HCT116 (cell line): ENCODE measurements at regions not wholly inside any gene's neighbourhood (a gene's known extent, or its start where the extent isn't known, plus 50 kb on each side); places are given as distances from the start of the nearest gene placed in this dataset.
"Not testable (repeated sequence)": the region's sequence is repeated elsewhere in the genome, so short reads cannot be mapped to it uniquely, and the experiment has no call there.

ENCODE experiments used
- ATAC-seq: fragments of 200-7000 bp; cut with Tn5 transposase; 2 replicates; pipeline ENCODE4 v1.9.1; 2020; ENCODE audit warnings: mild to moderate bottlenecking, moderate library complexity
- BruUV-seq: library from RNA; stranded (reverse); fragments of 400-500 nt; replicated peaks from 2 replicates; lab custom pipeline; 2021; lab: Mats Ljungman, UMichigan
- CTCF ChIA-PET: fragments of 300-600 bp; sonication (Branson Sonifier 250); formaldehyde crosslinking; loops from one replicate; lab custom pipeline; 2021; ENCODE audit warnings: antibody characterized with exemption; lab: Charles Lee
- POLR2A ChIA-PET: fragments of 300-600, 350-600 bp; sonication (Branson Sonifier 250); formaldehyde crosslinking; loops from one replicate; lab custom pipeline; 2021; ENCODE audit warnings: antibody characterized with exemption; lab: Charles Lee
- RAD21 ChIA-PET, 2 experiments: fragments of 300-600 bp; sonication (Branson Sonifier 250); formaldehyde crosslinking; loops; one replicate each; lab custom pipeline; 2023; ENCODE audit warnings: low total read pairs in 2 of 2; ENCODE audit not compliant: uncharacterized antibody in 2 of 2, unreplicated experiment in 2 of 2, low non-redundant PET in 1 of 2; lab: Charles Lee
- DNase-seq: peaks from one replicate; pipeline ENCODE4 v3.0.0-alpha.2; 2010; ENCODE audit warnings: low read depth, low spot score
- H2AFZ ChIP-seq: fragments of 200-600 bp; shearing (Covaris generic), sonication (generic); 2 replicates; pipeline ENCODE4 v1.6.1; 2017; ENCODE audit warnings: low read depth, mixed run types, mixed read lengths, antibody characterized with exemption, low read length; ENCODE audit not compliant: poor library complexity, severe bottlenecking
- H3K27ac ChIP-seq: 2 replicates; pipeline ENCODE4 v1.5.1; 2012; ENCODE audit warnings: low read depth, low read length
- H3K27me3 ChIP-seq: fragments of 200-600 bp; sonication (generic); 2 replicates; pipeline ENCODE4 v1.6.1; 2016; ENCODE audit warnings: mixed run types, low read length, mixed read lengths; ENCODE audit not compliant: insufficient read depth
- H3K36me3 ChIP-seq, 2 experiments: fragments of 200-500 bp in 1 of 2; fragments of 200-600 bp in 1 of 2; sonication (Bioruptor generic) in 1 of 2; sonication (generic) in 1 of 2; 2 replicates each; pipeline versions ENCODE4 v1.5.1 to v1.6.1; 2014 to 2016; ENCODE audit warnings: low read length in 2 of 2, inconsistent platforms in 1 of 2, mixed read lengths in 1 of 2, mixed run types in 1 of 2; ENCODE audit not compliant: insufficient read depth in 2 of 2, control insufficient read depth in 1 of 2
- H3K4me1 ChIP-seq, 2 experiments: fragments of 200-600 bp in 1 of 2; sonication (generic) in 1 of 2; 2 replicates each; pipeline versions ENCODE4 v1.5.1 to v1.6.1; 2012 to 2017; ENCODE audit warnings: low read length in 2 of 2, inconsistent platforms in 1 of 2, mild to moderate bottlenecking in 1 of 2, mixed read lengths in 1 of 2, mixed run types in 1 of 2, moderate library complexity in 1 of 2; ENCODE audit not compliant: insufficient read depth in 2 of 2, control insufficient read depth in 1 of 2
- H3K4me2 ChIP-seq: fragments of 200-600 bp; sonication (generic); 2 replicates; pipeline ENCODE4 v1.6.1; 2017; ENCODE audit warnings: mixed run types, low read length, mixed read lengths
- H3K4me3 ChIP-seq, 2 experiments: fragments of 200-600 bp in 1 of 2; sonication (generic) in 1 of 2; replicated peaks in 1 of 2; 2 replicates each; pipeline ENCODE4 v1.5.1; 2011 to 2016; ENCODE audit warnings: low read length in 2 of 2, control low read depth in 1 of 2, low read depth in 1 of 2, mild to moderate bottlenecking in 1 of 2, mixed read lengths in 1 of 2, mixed run types in 1 of 2
- H3K79me2 ChIP-seq: fragments of 200-600 bp; sonication (generic); 2 replicates; pipeline ENCODE4 v1.6.1; 2017; ENCODE audit warnings: mild to moderate bottlenecking, mixed run types, low read length, moderate library complexity, mixed read lengths; ENCODE audit not compliant: insufficient read depth
- H3K9ac ChIP-seq: fragments of 200-600 bp; sonication (generic); 2 replicates; pipeline ENCODE4 v1.6.1; 2016; ENCODE audit warnings: low read length, mixed read lengths
- H3K9me2 ChIP-seq: fragments of 200-600 bp; sonication (generic), shearing (Covaris generic); 2 replicates; pipeline ENCODE4 v1.6.1; 2017; ENCODE audit warnings: mixed run types, mild to moderate bottlenecking, moderate library complexity; ENCODE audit not compliant: insufficient read depth
- H3K9me3 ChIP-seq, 2 experiments: fragments of 200-500 bp in 1 of 2; fragments of 200-600 bp in 1 of 2; sonication (Bioruptor generic) in 1 of 2; sonication (generic) in 1 of 2; 2 replicates each; pipeline ENCODE4 v1.6.1; 2014 to 2017; ENCODE audit warnings: low read length in 2 of 2, mixed read lengths in 2 of 2, inconsistent platforms in 1 of 2, low read depth in 1 of 2, mild to moderate bottlenecking in 1 of 2, mixed run types in 1 of 2, moderate library complexity in 1 of 2; ENCODE audit not compliant: control insufficient read depth in 1 of 2, insufficient read depth in 1 of 2
- H4K20me1 ChIP-seq: fragments of 200-600 bp; sonication (generic), shearing (Covaris generic); 2 replicates; pipeline ENCODE4 v1.6.1; 2017; ENCODE audit warnings: mixed run types, mild to moderate bottlenecking, moderate library complexity; ENCODE audit not compliant: insufficient read depth
- CTCF ChIP-seq, 3 experiments: fragments of 200-600 bp in 1 of 3; sonication (generic) in 1 of 3; IDR thresholded peaks in 2 of 3; conservative IDR thresholded peaks in 1 of 3; 2 replicates each; pipeline ENCODE4 v1.5.1; 2012 to 2017; ENCODE audit warnings: low read depth in 2 of 3, low read length in 2 of 3, antibody characterized with exemption in 1 of 3, borderline replicate concordance in 1 of 3, control low read depth in 1 of 3, mild to moderate bottlenecking in 1 of 3, mixed read lengths in 1 of 3, mixed run types in 1 of 3, moderate library complexity in 1 of 3; ENCODE audit not compliant: insufficient read depth in 1 of 3
- EGR1 ChIP-seq: IDR thresholded peaks from 2 replicates; pipeline ENCODE4 v1.6.1; 2012; ENCODE audit warnings: low read depth
- FOSL1 ChIP-seq: IDR thresholded peaks from 2 replicates; pipeline ENCODE4 v1.6.1; 2012; ENCODE audit warnings: low read depth
- SIN3A ChIP-seq: IDR thresholded peaks from 2 replicates; pipeline ENCODE4 v1.6.1; 2012; ENCODE audit warnings: low read depth
- TCF7L2 ChIP-seq: IDR thresholded peaks from 2 replicates; pipeline ENCODE4 v1.7.0; 2011; ENCODE audit warnings: borderline replicate concordance, inconsistent platforms; ENCODE audit not compliant: insufficient read depth, insufficient read length; ENCODE audit errors: extremely low read depth
- ZNF274 ChIP-seq: fragments of 200-500 bp; sonication (Bioruptor generic); IDR thresholded peaks from 2 replicates; pipeline ENCODE4 v1.6.1; 2014; ENCODE audit warnings: mild to moderate bottlenecking, low read depth, low read length, inconsistent platforms
- intact Hi-C: fragments of 100-400 bp; cut with micrococcal nuclease; formaldehyde crosslinking; loops from 2 replicates; pipeline ENCODE4 v1.10.0; 2022

- POLR2A ChIA-PET, result no interaction called here
- RAD21 ChIA-PET, result no interaction called here
- Histone ChIP-seq H3K27me3 (no peaks in the 10 kb centered on the region), H3K79me2 (no peaks in the 10 kb centered on the region), H3K9me2 (no peaks in the 10 kb centered on the region), H3K4me2 (no peak overlapping the region), H3K27ac (no peak overlapping the region), H3K9ac (no peak overlapping the region), H4K20me1 (no peaks in the 10 kb centered on the region), H3K4me3 (no peak overlapping the region), H3K9me3 (no peaks in the 10 kb centered on the region), H2AFZ (no peak overlapping the region), H3K36me3 (no peaks in the 10 kb centered on the region), H3K4me1 (no peaks in the 10 kb centered on the region)
- CTCF ChIA-PET, result no interaction called here
- intact Hi-C loops, result no loop called here
- no peak for TF ChIP-seq FOSL1
- TF ChIP-seq ZNF274, result no peak
- TF ChIP-seq SIN3A, result no peak
- TF ChIP-seq CTCF (IDR thresholded peaks at IDR 0.05 in 2 of 3, conservative IDR thresholded peaks at IDR 0.05 in 1 of 3; ENCODE audit: borderline replicate concordance in 1 of 3, insufficient read depth in 1 of 3, low read depth in 2 of 3, low read length in 2 of 3), result no peak
- no peak for TF ChIP-seq TCF7L2
- TF ChIP-seq EGR1, result no peak
- ATAC-seq (no peak), DNase-seq (no peak)
- no TSS peak for BruUV-seq
Measured at GRCh38 chr6:84825461-84825860, 61.1 kb upstream of the TBX18 start.

GRCh38 chr6:84821314-84821713 lies 56.9 kb upstream of the TBX18 start:
- ATAC-seq, H3K9ac ChIP-seq, H3K4me1 ChIP-seq, H3K36me3 ChIP-seq, H2AFZ ChIP-seq, POLR2A ChIA-PET, H3K9me3 ChIP-seq, H3K27me3 ChIP-seq, H3K79me2 ChIP-seq, H3K4me2 ChIP-seq, H3K27ac ChIP-seq, H3K4me3 ChIP-seq, intact Hi-C loops, H3K9me2 ChIP-seq, DNase-seq, BruUV-seq, RAD21 ChIA-PET, H4K20me1 ChIP-seq, CTCF ChIA-PET: not testable (repeated sequence)
